ENCODE measurements at regions not wholly inside any gene's neighbourhood (a gene's known extent, or its start where the extent isn't known, plus 50 kb on each side); places are given as distances from the start of the nearest gene placed in this dataset.

- TF ChIP-seq, protein P1, sequence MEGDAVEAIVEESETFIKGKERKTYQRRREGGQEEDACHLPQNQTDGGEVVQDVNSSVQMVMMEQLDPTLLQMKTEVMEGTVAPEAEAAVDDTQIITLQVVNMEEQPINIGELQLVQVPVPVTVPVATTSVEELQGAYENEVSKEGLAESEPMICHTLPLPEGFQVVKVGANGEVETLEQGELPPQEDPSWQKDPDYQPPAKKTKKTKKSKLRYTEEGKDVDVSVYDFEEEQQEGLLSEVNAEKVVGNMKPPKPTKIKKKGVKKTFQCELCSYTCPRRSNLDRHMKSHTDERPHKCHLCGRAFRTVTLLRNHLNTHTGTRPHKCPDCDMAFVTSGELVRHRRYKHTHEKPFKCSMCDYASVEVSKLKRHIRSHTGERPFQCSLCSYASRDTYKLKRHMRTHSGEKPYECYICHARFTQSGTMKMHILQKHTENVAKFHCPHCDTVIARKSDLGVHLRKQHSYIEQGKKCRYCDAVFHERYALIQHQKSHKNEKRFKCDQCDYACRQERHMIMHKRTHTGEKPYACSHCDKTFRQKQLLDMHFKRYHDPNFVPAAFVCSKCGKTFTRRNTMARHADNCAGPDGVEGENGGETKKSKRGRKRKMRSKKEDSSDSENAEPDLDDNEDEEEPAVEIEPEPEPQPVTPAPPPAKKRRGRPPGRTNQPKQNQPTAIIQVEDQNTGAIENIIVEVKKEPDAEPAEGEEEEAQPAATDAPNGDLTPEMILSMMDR (IDR thresholded peaks at IDR 0.05), result no peak
- no peak for TF ChIP-seq POLR2A (IDR thresholded peaks at IDR 0.05)
Observed at GRCh38 chr6:7475081-7475480, 66.4 kb upstream of the DSP start.
